ENCODE measurements at regions not wholly inside any gene's neighbourhood (a gene's known extent, or its start where the extent isn't known, plus 50 kb on each side); places are given as distances from the start of the nearest gene placed in this dataset.

DNA sequence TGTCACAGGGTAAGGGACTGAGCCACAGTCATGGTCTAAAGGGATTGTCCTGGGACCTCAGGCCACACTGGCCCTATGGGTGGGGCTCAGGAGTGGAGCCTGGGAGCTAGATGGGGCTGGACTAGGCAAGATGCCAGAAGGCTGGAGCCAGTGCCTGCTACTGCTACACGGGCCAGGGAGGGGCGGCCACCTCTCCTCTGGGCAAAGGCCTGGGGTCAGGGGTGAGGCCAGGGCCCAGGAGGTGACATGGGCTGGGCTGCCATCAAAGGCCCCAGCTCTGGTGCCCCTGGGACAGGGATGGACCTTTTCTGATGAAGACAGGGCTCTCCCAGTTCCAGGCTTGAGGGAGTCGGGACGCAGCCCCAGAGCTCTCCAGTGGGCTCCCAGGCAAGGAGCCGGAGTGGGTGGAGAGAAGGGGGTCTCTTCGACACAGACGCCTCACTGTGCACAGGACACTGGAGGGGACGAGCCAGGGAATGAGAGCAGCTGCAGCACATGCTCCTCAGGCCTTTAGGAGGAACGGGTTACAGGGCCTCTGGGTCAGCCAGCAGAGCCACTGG, 62.1 kb upstream of the IQSEC1 start:
- Histone ChIP-seq H3K9me2 (ENCODE audit: insufficient read depth) (no peaks in the 10 kb centered on the region), H3K27ac (no peak overlapping the region), H3F3A (ENCODE audit: insufficient read depth) (no peaks in the 10 kb centered on the region), H3K9ac (no peak overlapping the region), H4K20me1 (ENCODE audit: insufficient read depth) (no peaks in the 10 kb centered on the region), H3K36me3 (ENCODE audit: low read depth) (no peaks in the 10 kb centered on the region), H2AFZ (no peak overlapping the region), H3K27me3 (replicated peaks; ENCODE audit: insufficient read depth) (peaks cover 23% of the 10 kb centered on the region), H3K79me2 (ENCODE audit: insufficient read depth) (no peaks in the 10 kb centered on the region), H3K4me3 (no peak overlapping the region), H3K4me1 (ENCODE audit: insufficient read depth) (no peaks in the 10 kb centered on the region), H3K9me3 (ENCODE audit: low read depth) (no peaks in the 10 kb centered on the region), H3K4me2 (ENCODE audit: unreplicated experiment) (no peak overlapping the region)
- 26 to 37% methylated on average over 9 of the region's 9 CpGs for WGBS, 2 experiments (ENCODE audit: low coverage in 1 of 2, low lambda C conversion rate in 2 of 2, missing lambda C conversion rate in 2 of 2)
- DNase-seq: no peak
- TF ChIP-seq EZH2phosphoT487 (IDR thresholded peaks at IDR 0.05; ENCODE audit: insufficient read depth, low read depth) (no peak), EZH2 (IDR thresholded peaks at IDR 0.05; ENCODE audit: insufficient read depth, poor library complexity, severe bottlenecking) (no peak)
- in situ Hi-C loops (cut with MboI): no loop called here

DNA sequence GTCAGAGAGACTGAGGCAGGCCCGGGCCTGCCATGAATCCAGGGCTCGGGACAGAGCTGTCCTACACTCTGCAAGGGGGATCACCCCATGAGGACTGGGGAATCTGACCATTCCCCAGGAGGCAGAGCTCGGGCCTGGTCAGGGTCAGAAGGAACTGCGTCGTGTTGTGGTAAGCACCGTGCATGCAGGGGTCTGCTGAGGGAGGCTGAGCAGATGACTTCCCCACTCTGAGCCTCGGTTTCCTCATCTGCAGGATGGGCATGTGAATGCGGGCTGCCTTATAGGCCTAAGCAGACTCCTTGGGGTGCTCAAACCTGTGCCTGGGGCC, 61.6 kb upstream of the IQSEC1 start:
- no peaks in the 10 kb centered on the region for H3K36me3 ChIP-seq (ENCODE audit: low read depth)
- H2AFZ ChIP-seq: no peak overlapping the region
- no peaks in the 10 kb centered on the region for H3K4me1 ChIP-seq (ENCODE audit: insufficient read depth)
- H3K27ac ChIP-seq: no peak overlapping the region
- no peaks in the 10 kb centered on the region for H4K20me1 ChIP-seq (ENCODE audit: insufficient read depth)
- no peak overlapping the region for H3K4me3 ChIP-seq
- H3K9ac ChIP-seq: no peak overlapping the region
- peaks cover 23% of the 10 kb centered on the region for H3K27me3 ChIP-seq (replicated peaks; ENCODE audit: insufficient read depth)
- WGBS, 2 experiments (ENCODE audit: low coverage in 1 of 2, low lambda C conversion rate in 2 of 2, missing lambda C conversion rate in 2 of 2): 57 to 58% methylated on average over 8 of the region's 8 CpGs
- no peaks in the 10 kb centered on the region for H3K9me2 ChIP-seq (ENCODE audit: insufficient read depth)
- no peak for TF ChIP-seq EZH2 (IDR thresholded peaks at IDR 0.05; ENCODE audit: insufficient read depth, poor library complexity, severe bottlenecking)
- no peak for TF ChIP-seq EZH2phosphoT487 (IDR thresholded peaks at IDR 0.05; ENCODE audit: insufficient read depth, low read depth)
- no peak for DNase-seq
- no peaks in the 10 kb centered on the region for H3K79me2 ChIP-seq (ENCODE audit: insufficient read depth)
- no peaks in the 10 kb centered on the region for H3F3A ChIP-seq (ENCODE audit: insufficient read depth)
- H3K9me3 ChIP-seq (ENCODE audit: low read depth): no peaks in the 10 kb centered on the region
- no peak overlapping the region for H3K4me2 ChIP-seq (ENCODE audit: unreplicated experiment)
- in situ Hi-C loops (cut with MboI): no loop called here

DNA sequence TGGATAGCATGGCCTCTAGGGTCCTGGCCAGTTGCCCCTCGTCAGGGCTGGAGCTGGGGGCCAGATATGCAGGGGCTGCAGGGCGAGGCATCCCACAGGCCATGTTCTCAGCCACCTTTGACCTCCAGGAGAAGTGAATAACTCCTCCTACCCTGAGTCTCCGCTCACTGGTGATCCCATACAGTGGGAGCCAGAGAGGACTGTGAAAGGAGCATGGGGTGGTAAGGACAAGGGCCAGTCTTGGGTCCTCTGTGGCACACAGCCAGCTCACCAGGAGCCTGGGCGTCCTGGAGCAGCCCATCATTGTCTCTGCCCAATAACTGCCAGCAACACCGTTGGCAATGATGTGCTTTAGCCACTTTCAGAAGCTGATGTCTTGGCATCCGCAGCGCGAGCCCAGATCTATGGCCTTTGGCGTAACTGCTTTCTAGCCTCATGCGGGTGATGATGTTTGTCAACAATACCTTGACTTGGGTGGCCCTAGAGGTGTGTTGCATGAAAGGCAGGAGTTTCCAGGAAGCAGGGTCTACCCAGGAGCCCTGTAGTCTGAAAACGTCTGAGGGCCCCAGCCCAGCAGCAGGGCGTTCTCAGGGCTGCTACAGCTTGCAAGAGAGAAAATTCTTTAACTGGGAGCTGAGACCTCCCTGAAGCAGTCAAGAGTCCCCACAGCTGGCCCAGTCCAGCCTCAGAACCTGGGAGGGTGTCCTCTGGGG, 61.1 kb upstream of the IQSEC1 start:
- H2AFZ ChIP-seq: no peak overlapping the region
- WGBS, 2 experiments (ENCODE audit: low coverage in 1 of 2, low lambda C conversion rate in 2 of 2, missing lambda C conversion rate in 2 of 2): 58 to 59% methylated on average over 12 of the region's 12 CpGs
- TF ChIP-seq EZH2phosphoT487 (IDR thresholded peaks at IDR 0.05; ENCODE audit: insufficient read depth, low read depth) (no peak), EZH2 (IDR thresholded peaks at IDR 0.05; ENCODE audit: insufficient read depth, poor library complexity, severe bottlenecking) (no peak)
- H3K9me3 ChIP-seq (ENCODE audit: low read depth): no peaks in the 10 kb centered on the region
- no peak overlapping the region for H3K4me3 ChIP-seq
- no peak overlapping the region for H3K4me2 ChIP-seq (ENCODE audit: unreplicated experiment)
- no peaks in the 10 kb centered on the region for H3K36me3 ChIP-seq (ENCODE audit: low read depth)
- in situ Hi-C loops (cut with MboI): no loop called here
- no peaks in the 10 kb centered on the region for H3F3A ChIP-seq (ENCODE audit: insufficient read depth)
- H3K27ac ChIP-seq: no peak overlapping the region
- no peak for DNase-seq
- H4K20me1 ChIP-seq (ENCODE audit: insufficient read depth): no peaks in the 10 kb centered on the region
- H3K9ac ChIP-seq: no peak overlapping the region
- no peaks in the 10 kb centered on the region for H3K9me2 ChIP-seq (ENCODE audit: insufficient read depth)
- H3K4me1 ChIP-seq (ENCODE audit: insufficient read depth): no peaks in the 10 kb centered on the region
- no peaks in the 10 kb centered on the region for H3K79me2 ChIP-seq (ENCODE audit: insufficient read depth)
- peaks cover 23% of the 10 kb centered on the region for H3K27me3 ChIP-seq (replicated peaks; ENCODE audit: insufficient read depth)

DNA sequence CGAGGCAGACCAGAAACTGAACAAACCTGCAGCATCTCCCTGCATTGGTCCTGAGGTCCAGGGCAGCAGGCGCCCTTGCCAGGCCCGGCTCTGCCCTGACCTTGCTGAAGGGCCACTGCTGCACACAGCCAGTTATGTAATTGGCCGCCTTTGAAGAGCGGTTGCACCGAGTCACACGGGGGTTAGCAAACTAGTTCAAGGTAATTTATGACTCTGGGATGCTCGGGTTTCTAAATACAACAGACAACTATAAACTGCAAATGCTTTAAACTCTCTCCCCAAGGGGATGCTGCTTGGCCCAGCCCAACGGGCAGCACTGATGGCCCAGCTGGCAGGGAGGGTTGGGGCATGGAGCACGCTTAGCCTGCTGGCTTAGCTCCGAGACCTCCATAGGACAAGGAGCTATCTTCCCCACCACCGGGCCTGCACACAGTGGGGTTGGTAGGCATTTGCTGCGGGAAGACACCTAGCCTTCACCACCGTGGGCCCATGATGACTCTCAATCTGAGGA, 60.3 kb upstream of the IQSEC1 start:
- Histone ChIP-seq H3K4me1 (ENCODE audit: insufficient read depth) (no peaks in the 10 kb centered on the region), H3K36me3 (ENCODE audit: low read depth) (no peaks in the 10 kb centered on the region), H4K20me1 (ENCODE audit: insufficient read depth) (no peaks in the 10 kb centered on the region), H3K4me3 (no peak overlapping the region), H2AFZ (no peak overlapping the region), H3K9ac (no peak overlapping the region), H3K9me2 (ENCODE audit: insufficient read depth) (no peaks in the 10 kb centered on the region), H3K27ac (no peak overlapping the region), H3K4me2 (ENCODE audit: unreplicated experiment) (no peak overlapping the region), H3K79me2 (ENCODE audit: insufficient read depth) (no peaks in the 10 kb centered on the region), H3F3A (ENCODE audit: insufficient read depth) (no peaks in the 10 kb centered on the region), H3K9me3 (ENCODE audit: low read depth) (no peaks in the 10 kb centered on the region), H3K27me3 (replicated peaks; ENCODE audit: insufficient read depth) (peaks cover 23% of the 10 kb centered on the region)
- TF ChIP-seq EZH2phosphoT487 (IDR thresholded peaks at IDR 0.05; ENCODE audit: insufficient read depth, low read depth) (no peak), EZH2 (IDR thresholded peaks at IDR 0.05; ENCODE audit: insufficient read depth, poor library complexity, severe bottlenecking) (no peak)
- WGBS, 2 experiments (ENCODE audit: low coverage in 1 of 2, low lambda C conversion rate in 2 of 2, missing lambda C conversion rate in 2 of 2): 26 to 28% methylated on average over 14 of the region's 14 CpGs
- no peak for DNase-seq
- in situ Hi-C loops (cut with MboI): no loop called here
